Right forelimb (tissue), 1 donor: ENCODE measurements at regions not wholly inside any gene's neighbourhood (a gene's known extent, or its start where the extent isn't known, plus 50 kb on each side); places are given as distances from the start of the nearest gene placed in this dataset.
"Not testable (repeated sequence)": the region's sequence is repeated elsewhere in the genome, so short reads cannot be mapped to it uniquely, and the experiment has no call there.

Source experiments
- DNase-seq: peaks from one replicate; pipeline ENCODE4 v3.0.0-alpha.2; 2018

GRCh38 chr6:166718516-166718915, 91.5 kb upstream of the RPS6KA2 start:
- DNase-seq = no peak

- DNase-seq = no peak
These were observed 90.0 kb upstream of the RPS6KA2 start for GRCh38 chr6:166716910-166717617.

GRCh38 chr6:166715992-166716391, 88.9 kb upstream of the RPS6KA2 start:
- DNase-seq = no peak

- no peak for DNase-seq
These were observed 88.0 kb upstream of the RPS6KA2 start for GRCh38 chr6:166715065-166715464.

- DNase-seq = no peak
These were observed 87.5 kb upstream of the RPS6KA2 start for GRCh38 chr6:166714581-166714980.

GRCh38 chr6:166714187-166714510, 87.1 kb upstream of the RPS6KA2 start:
- DNase-seq = no peak

GRCh38 chr6:166713434-166714186, 86.6 kb upstream of the RPS6KA2 start:
- no peak for DNase-seq

- no peak for DNase-seq
These were observed 85.5 kb upstream of the RPS6KA2 start for GRCh38 chr6:166712286-166713228.

GRCh38 chr6:166710084-166710483, 83.0 kb upstream of the RPS6KA2 start:
- DNase-seq = no peak

- no peak for DNase-seq
These were observed 81.4 kb upstream of the RPS6KA2 start for GRCh38 chr6:166708460-166708859.

- DNase-seq = no peak
These were observed 80.0 kb upstream of the RPS6KA2 start for GRCh38 chr6:166707045-166707444.

- no peak for DNase-seq
These were observed 78.0 kb upstream of the RPS6KA2 start for GRCh38 chr6:166705069-166705468.

- DNase-seq = no peak
These were observed 77.1 kb upstream of the RPS6KA2 start for GRCh38 chr6:166704171-166704570.

GRCh38 chr6:166703149-166703710, 76.2 kb upstream of the RPS6KA2 start:
- DNase-seq = no peak

GRCh38 chr6:166701424-166701823, 74.4 kb upstream of the RPS6KA2 start:
- not testable (repeated sequence) for DNase-seq

GRCh38 chr6:166700871-166701270, 73.8 kb upstream of the RPS6KA2 start:
- not testable (repeated sequence) for DNase-seq

- DNase-seq = no peak
These were observed 70.1 kb upstream of the RPS6KA2 start for GRCh38 chr6:166697113-166697512.

GRCh38 chr6:166693880-166694279, 66.8 kb upstream of the RPS6KA2 start:
- no peak for DNase-seq

GRCh38 chr6:166692723-166693302, 65.8 kb upstream of the RPS6KA2 start:
- DNase-seq = no peak

GRCh38 chr6:166691746-166692145, 64.7 kb upstream of the RPS6KA2 start:
- DNase-seq = no peak

- no peak for DNase-seq
These were observed 64.1 kb upstream of the RPS6KA2 start for GRCh38 chr6:166691199-166691598.

- no peak for DNase-seq
These were observed 62.6 kb upstream of the RPS6KA2 start for GRCh38 chr6:166689687-166690086.

- no peak for DNase-seq
These were observed 61.9 kb upstream of the RPS6KA2 start for GRCh38 chr6:166688901-166689300.
